MM.1S (cell line): ENCODE measurements at regions not wholly inside any gene's neighbourhood (a gene's known extent, or its start where the extent isn't known, plus 50 kb on each side); places are given as distances from the start of the nearest gene placed in this dataset.

ENCODE experiments used
- CTCF ChIP-seq: fragments of 300-600 bp; sonication (generic); IDR thresholded peaks from 2 replicates; pipeline ENCODE4 v1.5.1; 2016; ENCODE audit warnings: antibody characterized with exemption, low read length, mixed read lengths
- EZH2 ChIP-seq: fragments of 300-600 bp; sonication (generic); optimal IDR thresholded peaks from 2 replicates; pipeline ENCODE3; 2017; ENCODE audit warnings: low read depth, mild to moderate bottlenecking, antibody characterized with exemption, low read length, mixed read lengths

- TF ChIP-seq CTCF: no peak
- TF ChIP-seq EZH2: no peak
These were observed 129.1 kb downstream of the S1PR1 start for GRCh38 chr1:101365878-101366277.
